KOPT-K1 (cell line): ENCODE measurements at regions not wholly inside any gene's neighbourhood (a gene's known extent, or its start where the extent isn't known, plus 50 kb on each side); places are given as distances from the start of the nearest gene placed in this dataset.
"Not testable (repeated sequence)": the region's sequence is repeated elsewhere in the genome, so short reads cannot be mapped to it uniquely, and the experiment has no call there.

Experiments
- H3K27ac ChIP-seq: fragments of 200-600 bp; sonication (generic); 2 replicates; pipeline ENCODE4 v1.5.1; 2016; ENCODE audit warnings: antibody characterized with exemption, mild to moderate bottlenecking, low read depth, low read length; ENCODE audit not compliant: poor library complexity, severe bottlenecking
- H3K36me3 ChIP-seq: fragments of 200-600 bp; sonication (generic); 2 replicates; pipeline ENCODE4 v1.5.1; 2017; ENCODE audit warnings: antibody characterized with exemption, mild to moderate bottlenecking, low read length, moderate library complexity; ENCODE audit not compliant: insufficient read depth
- H3K9me3 ChIP-seq: fragments of 200-600 bp; sonication (generic); 2 replicates; pipeline ENCODE4 v1.5.1; 2017; ENCODE audit warnings: antibody characterized with exemption, low read length, mild to moderate bottlenecking; ENCODE audit not compliant: insufficient read depth, poor library complexity, severe bottlenecking

DNA sequence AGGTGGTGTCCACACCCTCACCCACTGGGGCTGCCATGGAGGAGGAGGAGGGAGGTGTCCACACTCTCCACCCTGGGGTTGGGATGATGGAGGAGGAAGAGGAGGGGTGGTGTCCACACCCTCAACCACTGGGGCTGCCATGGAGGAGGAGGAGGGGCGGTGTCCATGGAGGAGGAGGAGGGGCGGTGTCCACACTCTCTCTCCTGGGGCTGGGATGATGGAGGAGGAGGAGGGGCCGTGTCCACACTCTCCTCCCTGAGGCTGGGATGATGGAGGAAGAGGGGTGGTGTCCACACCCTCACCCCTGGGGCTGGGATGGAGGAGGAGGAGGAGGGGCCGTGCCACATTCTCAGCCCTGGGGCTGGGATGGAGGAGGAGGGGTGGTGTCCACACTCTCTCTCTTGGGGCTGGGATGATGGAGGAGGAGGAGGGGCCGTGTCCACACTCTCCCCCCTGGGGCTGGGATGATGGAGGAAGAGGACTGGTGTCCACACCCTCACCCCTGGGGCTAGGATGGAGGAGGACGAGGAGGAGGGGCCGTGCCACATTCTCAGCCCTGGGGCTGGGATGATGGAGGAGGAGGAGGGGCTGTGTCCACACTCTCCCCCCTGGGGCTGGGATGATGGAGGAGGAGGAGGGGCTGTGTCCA lies 231.7 kb downstream of the CRLF2 start:
- H3K27ac ChIP-seq: no peak overlapping the region
- no peaks in the 10 kb centered on the region for H3K36me3 ChIP-seq
- H3K9me3 ChIP-seq: peaks cover 11% of the 10 kb centered on the region

- H3K9me3 ChIP-seq, H3K27ac ChIP-seq, H3K36me3 ChIP-seq: not testable (repeated sequence)
These were observed 233.3 kb downstream of the CRLF2 start for GRCh38 chrX:979127-979526.

- Histone ChIP-seq H3K27ac (no peak overlapping the region), H3K36me3 (no peaks in the 10 kb centered on the region), H3K9me3 (no peaks in the 10 kb centered on the region)
These were observed 239.3 kb downstream of the CRLF2 start for GRCh38 chrX:973010-973632.

GRCh38 chrX:968148-968965 lies 244.1 kb downstream of the CRLF2 start:
- no peak overlapping the region for H3K27ac ChIP-seq
- no peaks in the 10 kb centered on the region for H3K36me3 ChIP-seq
- H3K9me3 ChIP-seq: no peaks in the 10 kb centered on the region

DNA sequence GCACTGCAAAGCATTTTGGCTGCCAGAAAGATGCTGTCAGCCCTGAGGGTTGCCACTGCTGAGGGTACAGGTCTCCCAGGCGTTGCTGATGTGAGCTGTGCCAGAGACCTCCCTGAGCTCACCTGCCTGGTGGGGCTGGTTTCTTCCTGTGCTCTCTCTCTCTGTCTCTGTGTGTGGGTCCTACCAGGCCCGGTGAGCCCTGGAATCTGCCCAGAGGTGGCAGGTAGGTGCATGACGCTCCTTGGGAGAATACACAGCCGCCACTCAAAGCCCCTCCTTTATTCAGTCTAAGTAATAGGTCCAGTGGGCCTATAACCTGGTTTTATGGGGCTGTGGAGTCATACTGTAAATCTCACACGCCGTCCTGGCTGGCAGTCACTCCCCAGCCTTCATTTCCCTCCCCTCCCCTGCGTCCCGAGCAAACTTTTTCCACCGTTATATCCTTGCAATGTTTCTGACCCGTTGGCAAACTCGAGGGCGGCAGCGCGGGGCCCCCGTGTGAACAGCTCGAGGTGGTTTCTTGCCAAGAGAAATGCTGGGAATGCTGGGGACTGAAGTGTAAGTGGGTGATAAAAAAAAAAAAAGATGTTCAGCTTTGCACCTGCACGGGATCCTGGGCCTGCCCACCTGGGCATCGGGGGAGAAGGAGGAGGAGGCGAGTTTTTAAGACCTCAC lies 245.9 kb downstream of the CRLF2 start:
- H3K9me3 ChIP-seq: no peaks in the 10 kb centered on the region
- H3K27ac ChIP-seq: no peak overlapping the region

GRCh38 chrX:964831-965416 lies 247.5 kb downstream of the CRLF2 start:
- Histone ChIP-seq H3K9me3 (no peaks in the 10 kb centered on the region), H3K36me3 (no peaks in the 10 kb centered on the region), H3K27ac (no peak overlapping the region)

More for the DNA sequence above, 245.9 kb downstream of the CRLF2 start:
- no peaks in the 10 kb centered on the region for H3K36me3 ChIP-seq

DNA sequence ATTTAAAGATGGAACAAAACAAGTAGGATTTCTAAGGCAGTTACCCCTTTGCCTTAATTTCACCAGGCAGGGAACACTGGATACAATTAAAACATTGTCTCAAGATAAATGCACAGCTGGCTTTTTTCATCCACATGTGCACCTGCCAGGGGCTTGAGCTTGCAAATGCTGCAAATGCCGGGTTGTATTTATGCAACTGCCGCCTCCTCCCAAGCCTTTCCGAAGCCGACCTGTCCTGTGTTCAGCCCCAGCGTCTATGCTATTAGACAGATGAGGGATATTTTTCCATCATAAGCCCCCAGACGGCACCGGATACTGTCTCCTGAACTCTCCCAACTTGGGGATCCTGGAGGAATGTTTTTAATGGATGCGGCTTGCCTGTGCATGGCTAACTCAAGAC lies 251.6 kb downstream of the CRLF2 start:
- Histone ChIP-seq H3K36me3 (no peaks in the 10 kb centered on the region), H3K27ac (no peak overlapping the region), H3K9me3 (no peaks in the 10 kb centered on the region)

GRCh38 chrX:959595-959994 lies 252.9 kb downstream of the CRLF2 start:
- no peaks in the 10 kb centered on the region for H3K9me3 ChIP-seq
- no peaks in the 10 kb centered on the region for H3K36me3 ChIP-seq

GRCh38 chrX:955168-955781 lies 257.2 kb downstream of the CRLF2 start:
- not testable (repeated sequence) for H3K36me3 ChIP-seq, H3K9me3 ChIP-seq, H3K27ac ChIP-seq

More at GRCh38 chrX:959595-959994, 252.9 kb downstream of the CRLF2 start:
- no peak overlapping the region for H3K27ac ChIP-seq

DNA sequence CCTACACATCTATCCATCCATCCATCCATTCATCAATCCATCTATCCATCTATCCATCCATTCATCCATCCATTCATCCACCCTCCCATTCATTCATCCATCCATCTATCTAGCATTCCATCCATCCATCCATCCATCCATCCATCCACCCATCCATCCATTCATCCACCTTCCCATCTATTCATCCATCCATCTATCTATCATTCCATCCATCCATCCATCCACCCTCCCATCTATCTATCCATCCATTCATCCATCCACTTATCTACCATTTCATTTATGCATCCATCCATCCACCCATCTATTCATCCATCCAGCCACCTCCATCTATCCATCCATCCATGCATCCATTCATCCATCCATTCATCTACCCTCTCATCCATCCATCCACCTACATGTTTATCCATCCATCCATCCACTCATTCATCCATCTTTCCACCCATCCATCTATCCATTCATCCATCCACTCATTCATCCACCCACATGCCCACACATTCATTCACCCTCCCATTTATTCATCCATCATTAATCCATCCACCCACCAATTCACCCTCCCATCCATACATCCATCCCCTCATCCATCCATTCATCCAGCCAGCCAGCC lies 258.5 kb downstream of the CRLF2 start:
- Histone ChIP-seq H3K27ac (no peak overlapping the region), H3K9me3 (no peaks in the 10 kb centered on the region), H3K36me3 (no peaks in the 10 kb centered on the region)

- H3K9me3 ChIP-seq: no peaks in the 10 kb centered on the region
- H3K27ac ChIP-seq: no peak overlapping the region
- H3K36me3 ChIP-seq: no peaks in the 10 kb centered on the region
These were observed 259.6 kb downstream of the CRLF2 start for GRCh38 chrX:952816-953215.

DNA sequence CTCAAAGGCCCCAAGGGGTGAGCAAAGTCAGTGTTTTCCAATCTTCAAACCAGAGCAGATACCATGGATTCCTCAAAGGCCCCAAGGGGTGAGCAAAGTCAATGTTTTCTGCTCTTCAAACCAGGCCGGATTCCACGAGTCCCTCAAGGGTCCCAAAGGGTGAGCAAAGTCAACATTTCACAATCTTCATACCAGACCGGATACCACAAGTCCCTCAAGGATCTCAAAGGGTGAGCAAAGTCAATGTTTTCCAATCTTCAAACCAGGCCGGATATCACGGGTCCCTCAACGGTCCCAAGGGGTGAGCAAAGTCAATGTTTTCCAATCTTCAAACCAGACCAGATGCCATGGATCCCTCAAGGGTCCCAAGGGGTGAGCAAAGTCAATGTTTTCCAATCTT lies 265.2 kb downstream of the CRLF2 start:
- H3K27ac ChIP-seq: not testable (repeated sequence)

GRCh38 chrX:943035-943434 lies 269.4 kb downstream of the CRLF2 start:
- no peaks in the 10 kb centered on the region for H3K9me3 ChIP-seq
- H3K36me3 ChIP-seq: no peaks in the 10 kb centered on the region

More for the DNA sequence above, 265.2 kb downstream of the CRLF2 start:
- H3K9me3 ChIP-seq, H3K36me3 ChIP-seq: not testable (repeated sequence)

GRCh38 chrX:940691-941090 lies 271.8 kb downstream of the CRLF2 start:
- H3K27ac ChIP-seq: no peak overlapping the region

More at GRCh38 chrX:943035-943434, 269.4 kb downstream of the CRLF2 start:
- H3K27ac ChIP-seq: no peak overlapping the region

More at GRCh38 chrX:940691-941090, 271.8 kb downstream of the CRLF2 start:
- no peaks in the 10 kb centered on the region for H3K9me3 ChIP-seq
- H3K36me3 ChIP-seq: no peaks in the 10 kb centered on the region
